ENCODE measurements at regions not wholly inside any gene's neighbourhood (a gene's known extent, or its start where the extent isn't known, plus 50 kb on each side); places are given as distances from the start of the nearest gene placed in this dataset.
"Not testable (repeated sequence)": the region's sequence is repeated elsewhere in the genome, so short reads cannot be mapped to it uniquely, and the experiment has no call there.

- H3K27me3 ChIP-seq (ENCODE audit: control insufficient read depth, insufficient read depth, low read length) = no peaks in the 10 kb centered on the region
- H3K36me3 ChIP-seq (ENCODE audit: control insufficient read depth, insufficient read depth, low read length) = no peaks in the 10 kb centered on the region
- H3K9ac ChIP-seq (ENCODE audit: low read length) = no peak overlapping the region
- H3K9me3 ChIP-seq (ENCODE audit: control insufficient read depth, insufficient read depth, low read depth, low read length) = no peaks in the 10 kb centered on the region
- H3K27ac ChIP-seq (ENCODE audit: low read depth, low read length) = no peak overlapping the region
- peaks cover 9% of the 10 kb centered on the region for H3K4me1 ChIP-seq (ENCODE audit: control insufficient read depth, insufficient read depth, low read length)
- H3K4me3 ChIP-seq (ENCODE audit: low read depth, low read length) = no peak overlapping the region
Measured at GRCh38 chr13:58472483-58472882, 840.9 kb downstream of the PCDH17 start.

- Histone ChIP-seq H3K4me1 (ENCODE audit: control insufficient read depth, insufficient read depth, low read length) (peaks cover 9% of the 10 kb centered on the region), H3K9me3 (ENCODE audit: control insufficient read depth, insufficient read depth, low read depth, low read length) (no peaks in the 10 kb centered on the region), H3K4me3 (ENCODE audit: low read depth, low read length) (no peak overlapping the region), H3K36me3 (ENCODE audit: control insufficient read depth, insufficient read depth, low read length) (no peaks in the 10 kb centered on the region), H3K9ac (ENCODE audit: low read length) (no peak overlapping the region), H3K27me3 (ENCODE audit: control insufficient read depth, insufficient read depth, low read length) (no peaks in the 10 kb centered on the region), H3K27ac (ENCODE audit: low read depth, low read length) (no peak overlapping the region)
Measured at GRCh38 chr13:58474581-58474980, 843.0 kb downstream of the PCDH17 start.

DNA sequence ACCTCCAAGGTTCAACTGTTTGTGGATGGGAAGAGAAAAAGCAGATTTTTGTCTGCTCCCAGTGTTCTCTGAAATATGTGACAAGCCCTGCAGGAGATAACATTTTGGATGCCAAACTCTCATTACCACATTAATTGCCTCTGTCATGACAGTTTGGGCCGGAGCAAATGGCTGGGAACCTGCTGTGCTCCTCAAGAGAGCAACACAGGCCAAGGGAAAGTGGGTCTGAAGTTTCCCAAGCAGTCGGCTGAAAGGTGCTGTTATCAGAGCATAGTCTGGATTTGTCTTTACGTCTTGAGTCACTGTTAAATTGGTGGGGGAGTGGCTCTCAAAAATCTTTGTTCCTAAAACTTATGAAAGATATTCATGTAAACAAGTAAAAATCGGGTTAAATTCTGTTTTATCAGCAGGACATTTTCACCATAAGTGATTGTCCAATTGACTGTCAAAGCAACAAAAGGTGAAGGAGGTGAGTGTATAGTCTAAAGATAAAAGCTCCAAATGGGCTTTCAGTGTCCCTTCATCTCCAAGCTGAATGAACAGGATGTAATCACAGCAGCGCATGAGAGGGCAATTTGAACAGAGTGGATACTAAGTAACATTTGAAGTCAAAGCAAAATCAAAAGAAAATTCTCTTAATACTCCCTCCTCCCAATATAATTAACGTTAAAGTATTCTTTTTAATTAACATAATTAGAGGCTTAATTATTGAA lies 844.8 kb downstream of the PCDH17 start:
- H3K9me3 ChIP-seq (ENCODE audit: control insufficient read depth, insufficient read depth, low read depth, low read length) = no peaks in the 10 kb centered on the region
- H3K9ac ChIP-seq (ENCODE audit: low read length) = no peak overlapping the region
- H3K4me3 ChIP-seq (ENCODE audit: low read depth, low read length) = no peak overlapping the region
- H3K27me3 ChIP-seq (ENCODE audit: control insufficient read depth, insufficient read depth, low read length) = no peaks in the 10 kb centered on the region
- peaks cover 9% of the 10 kb centered on the region for H3K4me1 ChIP-seq (ENCODE audit: control insufficient read depth, insufficient read depth, low read length)
- no peaks in the 10 kb centered on the region for H3K36me3 ChIP-seq (ENCODE audit: control insufficient read depth, insufficient read depth, low read length)
- H3K27ac ChIP-seq (ENCODE audit: low read depth, low read length) = no peak overlapping the region

DNA sequence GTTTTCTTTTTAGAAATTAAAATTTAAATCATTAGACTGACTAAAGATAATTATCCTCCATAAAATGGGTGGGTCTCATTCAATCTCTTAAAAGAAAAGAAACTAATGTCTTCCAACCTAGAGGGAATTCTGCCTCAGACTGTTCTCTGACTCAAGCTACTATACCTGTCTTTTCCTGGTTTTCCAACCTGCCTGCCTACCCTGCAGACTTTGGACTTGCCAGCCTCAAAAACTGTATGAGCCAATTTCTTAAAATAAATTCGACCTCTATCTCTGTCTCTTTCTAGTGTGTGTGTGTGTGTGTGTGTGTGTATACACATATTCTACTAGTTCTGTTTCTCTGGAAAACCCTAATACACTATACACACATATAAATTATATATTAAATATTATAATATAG lies 847.3 kb downstream of the PCDH17 start:
- Histone ChIP-seq H3K4me1 (ENCODE audit: control insufficient read depth, insufficient read depth, low read length) (peaks cover 9% of the 10 kb centered on the region), H3K9ac (ENCODE audit: low read length) (no peak overlapping the region), H3K9me3 (ENCODE audit: control insufficient read depth, insufficient read depth, low read depth, low read length) (no peaks in the 10 kb centered on the region), H3K36me3 (ENCODE audit: control insufficient read depth, insufficient read depth, low read length) (no peaks in the 10 kb centered on the region), H3K27me3 (ENCODE audit: control insufficient read depth, insufficient read depth, low read length) (no peaks in the 10 kb centered on the region), H3K4me3 (ENCODE audit: low read depth, low read length) (no peak overlapping the region), H3K27ac (ENCODE audit: low read depth, low read length) (no peak overlapping the region)

GRCh38 chr13:58480061-58480460 lies 848.5 kb downstream of the PCDH17 start:
- H3K9me3 ChIP-seq (ENCODE audit: control insufficient read depth, insufficient read depth, low read depth, low read length) = no peaks in the 10 kb centered on the region

DNA sequence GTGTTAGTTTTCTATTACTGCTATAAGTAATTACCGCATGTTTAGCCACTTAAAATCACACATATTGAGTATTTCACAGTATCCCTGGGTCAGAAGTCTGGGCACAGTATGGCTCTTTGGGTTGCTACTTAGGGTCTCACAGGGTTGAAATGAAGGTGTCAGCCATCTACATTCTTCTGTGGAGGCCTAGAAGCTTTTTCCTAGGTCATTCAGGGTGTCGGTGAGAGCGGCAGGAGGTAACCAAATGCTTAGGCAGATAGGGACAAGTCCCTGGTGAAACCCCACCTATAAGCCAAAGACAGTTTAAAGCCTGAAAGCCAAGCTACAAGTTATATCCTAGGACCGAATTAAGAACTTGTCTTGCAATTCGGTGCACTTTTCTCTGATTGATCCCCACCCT lies 856.7 kb downstream of the PCDH17 start:
- no peak overlapping the region for H3K4me3 ChIP-seq (ENCODE audit: low read depth, low read length)
- H3K36me3 ChIP-seq (ENCODE audit: control insufficient read depth, insufficient read depth, low read length) = no peaks in the 10 kb centered on the region
- no peaks in the 10 kb centered on the region for H3K4me1 ChIP-seq (ENCODE audit: control insufficient read depth, insufficient read depth, low read length)
- H3K9me3 ChIP-seq (ENCODE audit: control insufficient read depth, insufficient read depth, low read depth, low read length) = no peaks in the 10 kb centered on the region
- H3K27ac ChIP-seq (ENCODE audit: low read depth, low read length) = no peak overlapping the region
- H3K27me3 ChIP-seq (ENCODE audit: control insufficient read depth, insufficient read depth, low read length) = no peaks in the 10 kb centered on the region
- H3K9ac ChIP-seq (ENCODE audit: low read length) = no peak overlapping the region

More at GRCh38 chr13:58480061-58480460, 848.5 kb downstream of the PCDH17 start:
- no peaks in the 10 kb centered on the region for H3K27me3 ChIP-seq (ENCODE audit: control insufficient read depth, insufficient read depth, low read length)
- no peak overlapping the region for H3K27ac ChIP-seq (ENCODE audit: low read depth, low read length)
- no peak overlapping the region for H3K9ac ChIP-seq (ENCODE audit: low read length)
- no peak overlapping the region for H3K4me3 ChIP-seq (ENCODE audit: low read depth, low read length)
- H3K36me3 ChIP-seq (ENCODE audit: control insufficient read depth, insufficient read depth, low read length) = no peaks in the 10 kb centered on the region
- peaks cover 9% of the 10 kb centered on the region for H3K4me1 ChIP-seq (ENCODE audit: control insufficient read depth, insufficient read depth, low read length)

DNA sequence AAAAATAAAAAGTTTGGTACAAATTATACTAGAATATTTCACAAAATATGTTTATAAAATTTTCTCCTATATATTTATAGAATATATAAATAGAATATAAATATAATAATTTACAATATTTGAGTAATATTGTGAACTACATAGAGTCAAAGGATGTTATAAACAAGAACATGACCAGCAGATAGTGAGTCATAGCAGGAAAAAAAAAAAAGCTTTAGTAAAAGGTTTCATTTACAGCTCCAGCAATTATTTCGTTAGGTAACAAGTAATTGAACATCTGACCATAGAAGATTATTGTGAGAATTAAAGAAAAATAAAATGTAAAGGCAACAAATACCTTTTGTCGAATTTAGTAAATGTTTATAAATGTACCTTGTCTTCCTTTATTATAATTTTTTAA lies 864.1 kb downstream of the PCDH17 start:
- Histone ChIP-seq H3K27me3 (ENCODE audit: control insufficient read depth, insufficient read depth, low read length) (no peaks in the 10 kb centered on the region), H3K27ac (ENCODE audit: low read depth, low read length) (no peak overlapping the region), H3K36me3 (ENCODE audit: control insufficient read depth, insufficient read depth, low read length) (no peaks in the 10 kb centered on the region), H3K4me3 (ENCODE audit: low read depth, low read length) (no peak overlapping the region), H3K4me1 (ENCODE audit: control insufficient read depth, insufficient read depth, low read length) (no peaks in the 10 kb centered on the region), H3K9me3 (ENCODE audit: control insufficient read depth, insufficient read depth, low read depth, low read length) (no peaks in the 10 kb centered on the region), H3K9ac (ENCODE audit: low read length) (no peak overlapping the region)

- Histone ChIP-seq H3K27ac (ENCODE audit: low read depth, low read length) (no peak overlapping the region), H3K9ac (ENCODE audit: low read length) (no peak overlapping the region), H3K9me3 (ENCODE audit: control insufficient read depth, insufficient read depth, low read depth, low read length) (peaks cover 11% of the 10 kb centered on the region; the same call in 1 of the 2 replicates), H3K27me3 (ENCODE audit: control insufficient read depth, insufficient read depth, low read length) (no peaks in the 10 kb centered on the region), H3K4me3 (ENCODE audit: low read depth, low read length) (no peak overlapping the region), H3K4me1 (ENCODE audit: control insufficient read depth, insufficient read depth, low read length) (no peaks in the 10 kb centered on the region), H3K36me3 (ENCODE audit: control insufficient read depth, insufficient read depth, low read length) (no peaks in the 10 kb centered on the region)
Measured at GRCh38 chr13:58500938-58501337, 869.4 kb downstream of the PCDH17 start.

- peaks cover 14% of the 10 kb centered on the region; the same call in 1 of the 2 replicates for H3K9me3 ChIP-seq (ENCODE audit: control insufficient read depth, insufficient read depth, low read depth, low read length)
- H3K4me3 ChIP-seq (ENCODE audit: low read depth, low read length); H3K27ac ChIP-seq (ENCODE audit: low read depth, low read length); H3K27me3 ChIP-seq (ENCODE audit: control insufficient read depth, insufficient read depth, low read length); H3K9ac ChIP-seq (ENCODE audit: low read length); H3K4me1 ChIP-seq (ENCODE audit: control insufficient read depth, insufficient read depth, low read length); H3K36me3 ChIP-seq (ENCODE audit: control insufficient read depth, insufficient read depth, low read length): not testable (repeated sequence)
Measured at GRCh38 chr13:58504202-58504700, 872.7 kb downstream of the PCDH17 start.

DNA sequence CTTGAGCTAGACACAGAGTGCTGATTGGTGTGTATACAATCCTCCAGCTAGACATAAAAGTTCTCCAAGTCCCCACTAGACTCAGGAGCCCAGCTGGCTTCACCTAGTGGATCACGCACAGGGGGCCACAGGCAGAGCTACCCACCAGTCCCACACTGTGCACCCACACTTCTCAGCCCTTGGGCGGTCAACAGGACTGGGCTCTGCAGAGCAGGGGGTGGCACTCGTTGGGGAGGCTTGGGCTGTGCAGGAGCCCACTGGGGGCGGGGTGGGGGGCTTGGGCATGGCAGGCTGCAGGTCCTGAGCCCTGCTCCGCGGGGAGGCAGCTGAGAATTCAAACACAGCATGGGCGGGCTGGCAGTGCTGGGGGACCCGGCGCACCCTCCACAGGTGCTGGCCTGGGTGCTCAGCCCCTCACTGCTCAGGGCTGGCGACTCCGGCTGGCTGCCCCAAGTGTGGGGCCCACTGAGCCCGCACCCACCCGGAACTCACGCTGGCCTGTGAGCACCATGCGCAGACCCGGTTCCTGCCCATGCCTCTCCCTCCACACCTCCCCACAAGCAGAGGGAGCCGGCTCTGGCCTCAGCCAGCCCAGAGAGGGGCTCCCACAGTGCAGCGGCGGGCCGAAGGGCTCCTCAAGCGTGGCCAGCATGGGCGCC lies 873.8 kb downstream of the PCDH17 start:
- not testable (repeated sequence) for H3K4me3 ChIP-seq (ENCODE audit: low read depth, low read length); H3K27me3 ChIP-seq (ENCODE audit: control insufficient read depth, insufficient read depth, low read length); H3K36me3 ChIP-seq (ENCODE audit: control insufficient read depth, insufficient read depth, low read length); H3K9ac ChIP-seq (ENCODE audit: low read length); H3K4me1 ChIP-seq (ENCODE audit: control insufficient read depth, insufficient read depth, low read length); H3K27ac ChIP-seq (ENCODE audit: low read depth, low read length)
- H3K9me3 ChIP-seq (ENCODE audit: control insufficient read depth, insufficient read depth, low read depth, low read length) = peaks cover 14% of the 10 kb centered on the region; the same call in 1 of the 2 replicates

GRCh38 chr13:58528351-58528750 lies 896.8 kb downstream of the PCDH17 start:
- no peaks in the 10 kb centered on the region for H3K9me3 ChIP-seq (ENCODE audit: control insufficient read depth, insufficient read depth, low read depth, low read length)
- no peak overlapping the region for H3K27ac ChIP-seq (ENCODE audit: low read depth, low read length)
- H3K4me3 ChIP-seq (ENCODE audit: low read depth, low read length) = no peak overlapping the region
- H3K27me3 ChIP-seq (ENCODE audit: control insufficient read depth, insufficient read depth, low read length) = no peaks in the 10 kb centered on the region
- H3K9ac ChIP-seq (ENCODE audit: low read length) = no peak overlapping the region
- H3K4me1 ChIP-seq (ENCODE audit: control insufficient read depth, insufficient read depth, low read length) = no peaks in the 10 kb centered on the region
- no peaks in the 10 kb centered on the region for H3K36me3 ChIP-seq (ENCODE audit: control insufficient read depth, insufficient read depth, low read length)
